HG03135 (cell line): ENCODE measurements at regions not wholly inside any gene's neighbourhood (a gene's known extent, or its start where the extent isn't known, plus 50 kb on each side); places are given as distances from the start of the nearest gene placed in this dataset.
"Not testable (repeated sequence)": the region's sequence is repeated elsewhere in the genome, so short reads cannot be mapped to it uniquely, and the experiment has no call there.

Experiments used
- ATAC-seq: cut with Tn5 transposase; IDR thresholded peaks from one replicate; pipeline ENCODE4 v1.9.1; 2021; ENCODE audit warnings: mild to moderate bottlenecking, moderate library complexity; ENCODE audit not compliant: unreplicated experiment

GRCh38 chr16:16448423-16448822 lies 69.5 kb downstream of the NPIPA7 start:
- ATAC-seq, result not testable (repeated sequence)

DNA sequence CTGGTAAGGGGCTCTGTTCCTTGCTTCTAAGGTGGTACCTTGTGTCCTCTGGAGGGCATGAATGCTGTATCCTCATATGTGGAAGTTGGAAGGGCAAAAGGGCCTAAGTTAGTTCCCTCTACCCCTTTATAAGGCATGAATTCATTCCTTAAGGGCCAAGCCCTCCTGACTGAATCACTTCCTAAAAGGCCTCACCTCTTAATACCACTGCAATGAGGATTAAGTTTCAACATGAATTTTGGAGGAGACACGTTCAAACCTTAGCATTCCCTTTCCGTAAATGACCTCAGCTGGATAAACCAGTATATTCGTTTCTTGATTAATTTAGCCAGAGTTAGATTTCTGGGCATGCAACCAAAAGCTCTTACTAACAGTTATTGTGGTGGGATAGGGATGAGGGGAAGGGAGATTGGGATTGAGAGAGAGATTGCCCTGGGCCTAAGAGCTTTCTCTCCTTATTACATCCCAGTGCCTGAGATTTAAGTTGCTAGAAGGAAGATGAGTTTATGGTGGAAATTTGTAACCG lies 70.8 kb downstream of the NPIPA7 start:
- not testable (repeated sequence) for ATAC-seq

- not testable (repeated sequence) for ATAC-seq
These were observed 72.9 kb downstream of the NPIPA7 start for GRCh38 chr16:16451721-16452410.

- ATAC-seq, result not testable (repeated sequence)
These were observed 79.6 kb downstream of the NPIPA7 start for GRCh38 chr16:16458579-16458978.

- ATAC-seq, result not testable (repeated sequence)
These were observed 84.9 kb downstream of the NPIPA7 start for GRCh38 chr16:16463792-16464191.

DNA sequence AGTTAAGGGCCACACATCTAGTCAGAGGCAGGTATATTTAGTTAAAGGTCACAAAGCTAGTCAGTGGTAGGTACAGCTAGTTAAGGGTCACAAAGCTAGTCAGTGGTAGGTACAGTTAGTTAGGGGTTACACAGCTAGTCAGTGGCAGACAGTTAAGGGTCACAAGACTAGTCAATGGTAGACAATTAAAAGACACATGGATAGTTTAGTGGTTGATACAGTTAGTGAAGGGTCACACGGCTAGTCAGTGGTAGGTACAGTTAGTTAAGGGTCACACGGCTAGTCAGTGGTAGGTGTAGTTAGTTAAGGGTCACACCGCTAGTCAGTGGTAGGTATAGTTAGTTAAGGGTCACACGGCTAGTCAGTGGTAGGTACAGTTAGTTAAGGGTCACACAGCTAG lies 110.0 kb downstream of the NPIPA7 start:
- ATAC-seq, result not testable (repeated sequence)

- ATAC-seq, result not testable (repeated sequence)
These were observed 110.5 kb downstream of the NPIPA7 start for GRCh38 chr16:16489466-16489865.

DNA sequence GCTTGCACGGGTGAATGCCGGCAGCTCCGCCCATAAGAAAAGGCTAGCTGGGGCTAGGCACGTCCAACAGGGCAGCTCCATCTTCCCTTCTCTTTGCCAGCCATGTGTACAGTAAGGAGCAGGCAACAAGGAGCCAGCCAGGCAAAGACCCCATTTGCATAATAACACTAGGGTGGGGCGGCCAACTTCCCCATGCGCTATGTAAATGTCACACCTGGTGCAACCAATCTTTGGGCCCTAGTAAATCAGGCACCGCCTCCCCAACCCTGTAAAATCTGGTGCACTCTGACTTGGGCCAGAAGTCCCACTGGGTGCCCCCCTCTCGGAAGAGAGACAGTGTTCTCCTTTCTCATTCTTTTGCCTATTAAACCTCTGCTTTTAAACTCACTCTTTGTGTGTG lies 115.2 kb downstream of the NPIPA7 start:
- ATAC-seq, result not testable (repeated sequence)

DNA sequence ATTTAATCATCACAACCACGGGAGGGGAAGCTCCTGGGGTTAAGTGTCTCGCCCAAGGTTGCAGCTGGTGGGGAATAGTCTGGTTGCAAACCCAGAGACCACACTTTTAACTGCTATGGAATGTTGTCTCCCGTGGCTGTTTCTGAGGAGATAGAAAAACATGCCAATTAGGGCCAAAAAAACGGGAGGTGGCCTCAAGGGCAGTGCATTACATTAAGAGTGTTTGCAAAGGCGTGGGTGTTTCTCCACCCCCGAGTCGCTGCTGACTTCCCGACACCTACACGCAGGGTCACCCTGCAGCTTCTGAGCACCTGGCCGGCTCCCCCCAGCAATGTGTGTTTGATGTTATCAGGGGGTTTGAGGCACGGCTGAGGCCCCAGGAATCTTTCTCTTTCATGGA lies 116.1 kb downstream of the NPIPA7 start:
- ATAC-seq, result not testable (repeated sequence)

DNA sequence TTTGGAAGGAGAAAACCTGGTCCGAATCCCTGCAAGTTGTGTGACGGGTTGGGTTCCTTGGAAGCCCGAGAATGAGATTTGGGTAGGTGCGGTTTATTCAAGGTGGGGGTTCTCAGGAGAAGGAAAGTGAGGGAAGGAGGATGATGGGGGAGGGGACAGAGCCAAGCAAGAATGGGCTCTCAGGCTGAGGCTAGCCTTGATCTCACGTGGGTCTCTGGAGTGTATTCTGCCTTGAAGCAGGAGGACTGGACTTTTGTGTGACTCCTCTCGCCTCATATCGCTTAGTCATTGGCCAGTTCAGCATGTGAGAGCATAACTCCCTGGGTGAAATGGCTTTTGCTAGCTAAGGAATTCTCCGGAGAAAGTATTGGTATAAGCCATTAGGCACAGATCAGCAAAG lies 120.9 kb downstream of the NPIPA7 start:
- not testable (repeated sequence) for ATAC-seq

DNA sequence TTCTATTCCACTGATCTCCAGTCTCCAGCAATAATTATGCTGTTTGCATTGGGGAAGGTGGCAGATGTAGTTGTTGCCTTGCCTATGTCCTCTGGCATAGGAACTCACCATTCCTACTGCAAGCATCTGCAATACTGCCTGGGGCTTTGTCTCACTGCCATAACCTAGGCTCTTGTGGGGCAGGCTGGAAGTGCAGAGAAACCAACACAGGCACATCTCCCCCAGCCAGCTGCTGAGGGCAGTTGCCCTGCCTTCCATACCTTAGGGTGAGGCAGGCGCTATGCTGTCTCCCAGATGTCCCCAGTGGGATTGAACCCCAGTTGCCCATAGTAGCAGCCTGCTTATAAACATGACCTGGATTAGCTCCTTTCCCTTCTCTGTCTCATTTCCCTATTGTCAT lies 128.1 kb downstream of the NPIPA7 start:
- ATAC-seq, result not testable (repeated sequence)

GRCh38 chr16:16508344-16508743 lies 129.4 kb downstream of the NPIPA7 start:
- ATAC-seq, result not testable (repeated sequence)

DNA sequence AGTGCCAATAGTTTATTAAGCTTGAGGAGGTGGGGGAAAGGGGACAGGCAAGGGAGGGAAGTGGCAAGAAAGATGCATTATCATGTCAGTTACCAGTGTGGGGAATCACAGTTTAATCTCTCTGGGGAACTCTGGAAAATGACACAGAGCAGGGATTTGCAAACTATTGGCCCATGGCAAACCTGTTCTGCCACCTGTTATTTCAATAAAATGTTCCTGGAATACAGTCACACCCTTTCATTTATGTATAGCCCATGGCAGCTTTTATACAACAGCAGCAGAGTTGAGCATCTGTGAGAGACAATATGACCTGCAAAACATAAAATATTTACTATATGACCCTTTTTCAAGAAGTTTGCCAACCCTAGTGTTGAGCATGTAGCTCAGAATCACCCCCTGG lies 140.5 kb downstream of the NPIPA7 start:
- not testable (repeated sequence) for ATAC-seq

DNA sequence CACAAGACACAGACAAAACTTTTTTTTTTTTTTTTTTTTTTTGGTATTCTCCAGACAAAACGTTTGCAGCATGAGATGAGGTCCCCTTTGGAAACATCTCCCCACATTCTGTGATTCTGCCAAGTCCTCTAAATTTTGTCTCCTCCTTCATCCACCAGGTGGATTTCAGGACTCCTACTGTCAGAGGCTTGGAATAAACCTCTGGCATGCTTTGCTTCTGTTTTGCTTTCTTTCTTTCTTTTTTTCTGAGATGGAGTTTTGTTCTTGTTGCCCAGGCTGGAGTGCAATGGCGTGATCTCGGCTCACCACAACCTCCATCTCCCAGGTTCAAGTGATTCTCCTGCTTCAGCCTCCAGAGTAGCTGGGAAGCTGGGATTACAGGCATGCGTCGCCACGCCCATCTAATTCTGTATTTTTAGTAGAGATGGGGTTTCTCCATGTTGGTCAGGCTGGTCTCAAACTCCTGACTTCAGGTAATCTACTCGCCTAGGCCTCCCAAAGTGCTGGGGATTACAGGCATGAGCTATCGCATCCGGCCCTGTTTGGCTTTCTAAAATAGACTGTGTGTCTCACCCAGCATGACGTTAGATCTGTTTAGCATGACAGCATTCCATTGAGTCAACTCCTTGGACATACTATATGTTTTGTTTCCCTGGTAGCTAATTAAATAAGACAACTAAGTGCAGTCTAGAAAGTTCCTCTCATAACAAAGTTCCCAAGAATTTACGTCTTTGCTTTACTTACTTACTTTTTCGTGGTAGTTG lies 142.5 kb downstream of the NPIPA7 start:
- not testable (repeated sequence) for ATAC-seq

- not testable (repeated sequence) for ATAC-seq
These were observed 148.1 kb downstream of the NPIPA7 start for GRCh38 chr16:16526998-16527397.

DNA sequence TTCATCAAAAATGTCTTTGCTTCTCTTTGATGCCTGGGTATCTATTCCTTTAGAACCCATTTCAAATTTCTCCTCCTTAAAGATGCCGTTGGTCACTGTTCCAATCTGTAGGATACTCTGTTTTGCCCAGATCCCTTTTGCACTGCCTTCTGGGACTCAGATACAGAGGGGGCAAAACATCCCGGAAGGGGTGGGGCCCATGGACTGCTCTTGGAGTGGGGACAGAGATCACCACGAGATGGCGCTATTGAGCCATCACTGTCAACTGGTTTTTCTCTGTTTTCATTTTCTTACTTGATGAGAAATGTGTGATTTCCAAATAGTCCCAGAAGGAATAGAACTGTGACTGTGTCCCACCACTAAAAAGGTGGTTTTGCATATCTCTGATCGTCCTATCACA lies 151.8 kb downstream of the NPIPA7 start:
- ATAC-seq, result not testable (repeated sequence)

DNA sequence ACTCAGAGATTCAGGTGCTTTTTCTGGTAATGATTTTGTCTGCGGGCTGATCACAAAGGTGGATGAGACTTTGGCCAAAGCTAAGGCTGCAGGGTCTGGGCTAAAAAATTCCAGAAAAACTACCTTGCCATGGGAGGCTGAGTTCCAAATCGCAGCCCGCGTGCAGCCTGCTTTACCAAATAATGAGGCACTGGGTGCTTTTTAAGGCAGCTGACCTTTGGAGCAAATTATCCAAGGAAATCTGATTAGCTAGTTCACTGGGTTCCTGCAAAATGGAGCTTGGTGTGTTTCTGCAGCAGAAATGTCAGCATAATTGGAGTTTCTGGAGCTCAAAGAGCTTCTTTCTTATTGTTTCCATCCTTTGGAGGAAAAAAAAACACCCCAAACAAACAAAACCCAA lies 156.6 kb downstream of the NPIPA7 start:
- not testable (repeated sequence) for ATAC-seq

GRCh38 chr16:16536151-16536550 lies 157.2 kb downstream of the NPIPA7 start:
- not testable (repeated sequence) for ATAC-seq

DNA sequence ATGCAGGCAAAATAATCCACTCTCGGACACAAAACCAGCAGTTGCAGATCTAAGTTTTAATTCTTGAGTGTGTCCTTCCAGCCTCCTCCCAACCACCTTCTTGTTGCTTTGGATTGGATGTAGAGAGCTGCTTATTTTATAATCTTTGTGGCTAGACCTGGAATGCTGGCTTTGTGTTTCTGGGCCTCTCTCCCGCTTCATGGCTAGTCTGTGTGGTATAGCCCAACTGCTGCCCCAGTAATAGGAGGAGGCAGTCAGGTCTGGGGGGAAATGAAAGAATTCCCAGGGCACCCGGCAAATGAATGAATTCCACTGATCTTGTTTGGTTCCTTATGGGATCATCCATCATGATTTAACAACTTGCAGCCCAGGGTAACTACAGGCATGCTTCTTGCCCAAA lies 170.8 kb downstream of the NPIPA7 start:
- ATAC-seq, result not testable (repeated sequence)

DNA sequence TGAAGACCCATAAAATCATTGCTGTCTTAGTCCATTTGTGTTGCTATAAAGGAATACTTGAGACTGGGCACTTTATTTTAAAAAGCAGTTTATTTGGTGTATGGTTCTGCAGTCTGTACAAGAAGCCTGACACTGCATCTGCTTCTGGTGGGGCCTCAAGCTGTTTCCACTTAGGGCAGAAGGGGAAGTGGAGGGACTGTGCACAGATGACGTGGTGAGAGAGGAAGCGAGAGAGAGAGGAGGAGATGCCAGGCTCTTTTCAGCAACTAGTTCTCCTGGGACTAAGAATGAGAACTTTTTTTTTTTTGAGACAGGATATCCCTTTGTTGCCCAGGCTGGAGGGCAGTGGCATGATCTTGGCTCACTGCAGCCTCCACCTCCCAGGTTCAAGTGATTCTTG lies 171.9 kb downstream of the NPIPA7 start:
- ATAC-seq, result not testable (repeated sequence)

DNA sequence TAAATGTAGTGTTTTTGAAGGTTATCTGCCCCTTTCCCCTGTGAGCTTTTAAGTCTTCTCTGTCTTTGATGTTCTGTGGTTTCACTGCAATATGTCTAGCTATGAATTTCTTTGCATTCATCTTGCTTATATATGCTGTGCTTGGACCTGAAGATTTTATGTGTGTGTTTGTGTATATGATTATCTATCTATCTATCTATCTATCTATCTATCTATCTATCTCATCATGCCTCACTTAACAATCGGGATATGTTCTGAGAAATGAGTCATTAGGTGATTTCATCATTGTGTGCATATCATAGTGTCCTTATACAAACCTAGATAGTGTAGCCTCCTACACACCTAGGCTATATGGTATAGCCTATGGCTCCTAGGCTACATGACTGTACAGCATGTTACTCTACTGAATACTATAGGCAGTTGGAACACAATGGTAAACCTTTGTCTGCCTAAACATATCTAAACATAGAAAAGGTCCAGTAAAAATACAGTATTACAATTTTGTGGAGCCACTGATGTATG lies 173.9 kb downstream of the NPIPA7 start:
- ATAC-seq, result not testable (repeated sequence)
